WTC11 (cell line): ENCODE measurements at regions not wholly inside any gene's neighbourhood (a gene's known extent, or its start where the extent isn't known, plus 50 kb on each side); places are given as distances from the start of the nearest gene placed in this dataset.

ENCODE experiments used
- CREM ChIP-seq: sonication (generic); formaldehyde crosslinking; IDR thresholded peaks from 2 replicates; pipeline ENCODE4 v1.8.1; 2022; ENCODE audit warnings: mild to moderate bottlenecking, missing genetic modification reagents, moderate library complexity
- TF ChIP-seq, protein P1 (sequence below): sonication (generic); formaldehyde crosslinking; IDR thresholded peaks from 2 replicates; pipeline ENCODE4 v1.8.0; 2022; ENCODE audit warnings: missing genetic modification reagents

DNA sequence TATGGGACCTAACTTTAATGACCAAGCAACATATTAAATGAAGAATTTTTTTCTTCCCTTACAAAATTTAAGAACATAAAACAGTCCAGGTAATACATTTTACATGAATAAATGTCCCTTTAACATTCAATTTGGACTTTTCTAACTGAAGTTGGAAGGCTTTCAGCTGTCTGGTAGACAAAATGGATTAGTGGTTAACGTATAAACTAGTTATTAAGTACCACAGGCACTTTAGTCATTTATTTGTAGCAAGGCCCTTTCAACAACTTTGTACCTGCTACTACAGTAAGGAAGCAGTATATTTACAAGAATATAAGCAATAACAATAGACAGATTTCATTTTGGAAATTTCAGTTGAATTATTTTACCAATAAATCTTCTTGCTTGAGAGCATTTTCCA is 152.5 kb upstream of the TENT5D start:
- TF ChIP-seq, protein P1, sequence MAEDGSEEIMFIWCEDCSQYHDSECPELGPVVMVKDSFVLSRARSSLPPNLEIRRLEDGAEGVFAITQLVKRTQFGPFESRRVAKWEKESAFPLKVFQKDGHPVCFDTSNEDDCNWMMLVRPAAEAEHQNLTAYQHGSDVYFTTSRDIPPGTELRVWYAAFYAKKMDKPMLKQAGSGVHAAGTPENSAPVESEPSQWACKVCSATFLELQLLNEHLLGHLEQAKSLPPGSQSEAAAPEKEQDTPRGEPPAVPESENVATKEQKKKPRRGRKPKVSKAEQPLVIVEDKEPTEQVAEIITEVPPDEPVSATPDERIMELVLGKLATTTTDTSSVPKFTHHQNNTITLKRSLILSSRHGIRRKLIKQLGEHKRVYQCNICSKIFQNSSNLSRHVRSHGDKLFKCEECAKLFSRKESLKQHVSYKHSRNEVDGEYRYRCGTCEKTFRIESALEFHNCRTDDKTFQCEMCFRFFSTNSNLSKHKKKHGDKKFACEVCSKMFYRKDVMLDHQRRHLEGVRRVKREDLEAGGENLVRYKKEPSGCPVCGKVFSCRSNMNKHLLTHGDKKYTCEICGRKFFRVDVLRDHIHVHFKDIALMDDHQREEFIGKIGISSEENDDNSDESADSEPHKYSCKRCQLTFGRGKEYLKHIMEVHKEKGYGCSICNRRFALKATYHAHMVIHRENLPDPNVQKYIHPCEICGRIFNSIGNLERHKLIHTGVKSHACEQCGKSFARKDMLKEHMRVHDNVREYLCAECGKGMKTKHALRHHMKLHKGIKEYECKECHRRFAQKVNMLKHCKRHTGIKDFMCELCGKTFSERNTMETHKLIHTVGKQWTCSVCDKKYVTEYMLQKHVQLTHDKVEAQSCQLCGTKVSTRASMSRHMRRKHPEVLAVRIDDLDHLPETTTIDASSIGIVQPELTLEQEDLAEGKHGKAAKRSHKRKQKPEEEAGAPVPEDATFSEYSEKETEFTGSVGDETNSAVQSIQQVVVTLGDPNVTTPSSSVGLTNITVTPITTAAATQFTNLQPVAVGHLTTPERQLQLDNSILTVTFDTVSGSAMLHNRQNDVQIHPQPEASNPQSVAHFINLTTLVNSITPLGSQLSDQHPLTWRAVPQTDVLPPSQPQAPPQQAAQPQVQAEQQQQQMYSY, result no peak
- TF ChIP-seq CREM (CRISPR knock-in tag), result no peak
